ENCODE measurements at regions not wholly inside any gene's neighbourhood (a gene's known extent, or its start where the extent isn't known, plus 50 kb on each side); places are given as distances from the start of the nearest gene placed in this dataset.
"Not testable (repeated sequence)": the region's sequence is repeated elsewhere in the genome, so short reads cannot be mapped to it uniquely, and the experiment has no call there.

DNA sequence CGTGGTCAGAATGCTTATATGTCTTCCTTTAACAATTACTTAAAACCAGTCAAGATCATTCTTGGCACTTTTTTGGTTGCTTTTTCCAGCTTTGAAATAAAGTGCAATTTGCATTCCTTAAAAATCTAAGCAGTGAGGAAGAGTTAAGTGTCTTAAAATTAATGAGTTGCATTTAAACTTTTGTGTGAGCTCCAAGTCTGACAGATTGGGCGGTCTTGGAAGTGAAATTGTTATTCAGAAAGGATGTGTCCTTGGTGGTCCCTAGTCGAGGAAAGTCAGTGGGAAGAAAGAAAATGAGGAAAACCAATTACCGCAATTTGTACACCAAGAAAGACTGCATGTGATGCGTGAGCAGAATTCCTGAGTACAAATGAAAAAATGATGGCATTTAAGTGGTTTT is 132.5 kb downstream of the HHIPL2 start:
- DNase-seq: no peak

DNA sequence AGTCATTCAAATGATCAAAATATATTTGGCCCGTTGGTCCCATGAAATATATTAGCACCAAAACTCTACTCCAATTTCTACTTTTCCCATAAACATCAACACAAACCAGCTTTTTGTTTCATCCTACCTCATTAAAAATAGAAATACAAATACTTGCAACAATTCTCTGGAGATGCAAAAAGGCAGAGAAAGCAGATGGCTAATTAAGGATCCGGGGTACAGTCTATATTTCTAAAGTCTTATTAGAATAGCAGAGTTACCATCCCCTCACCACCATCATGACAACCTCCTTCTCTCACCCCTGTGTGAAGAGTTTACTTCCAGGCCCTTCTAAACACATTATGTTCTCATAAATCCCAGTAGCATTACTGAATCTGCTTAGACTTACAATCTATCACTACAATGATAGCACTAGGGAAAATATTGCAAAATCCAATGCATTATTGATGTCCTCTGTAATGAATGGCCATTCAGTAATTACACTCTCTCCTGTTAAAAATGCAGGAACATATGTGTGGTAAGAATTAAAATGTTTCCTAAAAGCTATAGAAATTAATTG is 133.8 kb downstream of the HHIPL2 start:
- no peak for DNase-seq

DNA sequence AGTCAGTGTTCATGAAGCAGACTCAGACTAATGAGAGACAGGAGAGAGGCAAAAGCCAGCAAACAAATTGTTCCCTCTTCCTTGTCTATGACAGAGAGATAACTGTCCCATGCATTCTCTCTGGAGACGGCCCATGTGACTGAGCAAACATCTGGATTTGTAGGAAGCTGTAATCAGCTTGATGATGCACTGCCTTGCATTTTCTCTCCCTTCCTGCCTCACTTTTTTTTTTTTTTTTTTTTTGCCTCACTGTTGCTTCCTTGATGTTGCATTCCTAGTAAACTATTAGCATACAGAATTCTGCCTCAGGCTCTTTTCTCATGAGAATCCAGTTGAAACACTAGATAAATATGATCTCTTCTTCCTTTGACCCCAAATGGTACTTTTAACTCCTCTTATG is 134.5 kb downstream of the HHIPL2 start:
- DNase-seq: no peak

DNA sequence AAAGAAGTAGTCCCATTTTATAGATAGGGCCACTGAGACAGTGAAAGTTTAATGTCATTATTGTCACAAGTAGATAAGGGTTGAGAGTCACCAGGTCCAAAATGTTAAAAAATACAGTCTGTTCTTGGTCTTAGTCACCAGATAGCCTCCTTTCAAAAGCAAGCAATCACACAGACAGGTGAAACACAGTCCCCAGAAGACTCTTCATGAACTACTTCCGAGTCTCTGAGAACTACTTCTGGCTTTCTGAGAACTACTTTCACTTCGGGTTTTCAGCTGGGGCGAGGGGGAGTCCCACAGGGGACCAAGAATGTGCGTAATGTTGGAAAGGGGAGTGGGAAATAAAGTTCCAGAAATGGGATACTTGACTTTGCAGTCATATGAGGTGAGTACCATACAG is 143.2 kb downstream of the HHIPL2 start:
- no peak for DNase-seq

- no peak for DNase-seq
Observed at GRCh38 chr1:222399197-222399596, 148.7 kb downstream of the HHIPL2 start.

- DNase-seq: no peak
Observed at GRCh38 chr1:222394224-222394623, 153.7 kb downstream of the HHIPL2 start.

- no peak for DNase-seq
Observed at GRCh38 chr1:222392556-222392955, 155.3 kb downstream of the HHIPL2 start.

DNA sequence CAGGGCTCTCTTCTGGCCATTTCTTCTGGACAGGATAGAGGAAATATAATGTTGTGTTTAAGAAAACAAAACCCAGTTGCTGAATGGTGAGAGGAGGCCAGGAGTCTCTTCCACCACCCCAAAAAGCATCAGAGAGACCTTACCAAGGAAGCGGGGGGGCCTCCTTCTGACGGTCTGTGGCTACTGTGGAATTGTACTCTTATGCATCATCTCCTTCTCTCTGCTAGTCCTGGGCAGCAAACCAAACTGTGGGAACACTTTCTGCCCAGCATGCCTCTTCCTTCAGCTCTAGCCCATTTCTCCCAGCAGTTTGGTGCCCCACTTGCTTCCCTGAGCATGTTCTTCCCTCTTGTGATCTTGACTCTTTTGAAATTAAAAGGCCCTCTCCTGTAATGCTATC is 157.7 kb downstream of the HHIPL2 start:
- no peak for DNase-seq

- DNase-seq: no peak
Observed at GRCh38 chr1:222387007-222387814, 160.7 kb downstream of the HHIPL2 start.

DNA sequence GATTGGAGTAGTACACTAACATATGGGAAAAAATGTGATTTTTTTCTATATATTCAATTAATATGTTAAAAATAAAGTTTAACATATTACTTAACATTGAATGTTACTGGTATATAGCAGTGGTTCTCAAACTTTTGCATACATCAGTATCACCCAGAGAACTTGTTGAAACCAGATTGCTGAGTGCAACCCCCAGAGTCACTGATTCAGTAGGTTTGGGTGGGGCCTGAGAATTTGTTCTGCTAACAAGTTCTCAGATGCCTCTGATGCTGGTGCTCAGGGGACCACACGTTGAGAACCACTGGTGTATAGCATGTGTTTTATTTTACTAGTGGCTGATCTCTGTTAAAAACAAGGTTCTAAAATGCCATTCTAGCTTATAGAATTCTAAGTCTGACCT is 161.9 kb downstream of the HHIPL2 start:
- DNase-seq: no peak

- DNase-seq: no peak
Observed at GRCh38 chr1:222385262-222385661, 162.6 kb downstream of the HHIPL2 start.

DNA sequence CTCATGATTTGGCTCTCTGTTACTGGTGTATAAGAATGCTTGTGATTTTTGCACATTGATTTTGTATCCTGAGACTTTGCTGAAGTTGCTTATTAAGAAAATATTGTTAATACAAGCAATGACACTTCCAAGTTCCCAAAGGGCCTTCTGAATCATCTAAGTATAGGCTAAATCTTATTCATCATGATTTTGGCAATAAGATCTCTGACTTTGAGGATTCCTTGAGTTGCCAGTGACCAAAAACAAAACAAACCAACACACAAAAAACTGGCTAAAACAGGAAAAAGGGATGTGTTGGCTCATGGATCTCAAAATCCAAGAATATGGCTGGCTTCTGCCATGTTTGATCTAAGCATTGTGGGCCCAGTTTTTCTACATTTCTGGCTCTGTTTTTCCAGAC is 163.4 kb downstream of the HHIPL2 start:
- DNase-seq: no peak

GRCh38 chr1:222382171-222382570 is 165.7 kb downstream of the HHIPL2 start:
- DNase-seq: no peak

GRCh38 chr1:222377428-222378088 is 170.3 kb downstream of the HHIPL2 start:
- DNase-seq: no peak

DNA sequence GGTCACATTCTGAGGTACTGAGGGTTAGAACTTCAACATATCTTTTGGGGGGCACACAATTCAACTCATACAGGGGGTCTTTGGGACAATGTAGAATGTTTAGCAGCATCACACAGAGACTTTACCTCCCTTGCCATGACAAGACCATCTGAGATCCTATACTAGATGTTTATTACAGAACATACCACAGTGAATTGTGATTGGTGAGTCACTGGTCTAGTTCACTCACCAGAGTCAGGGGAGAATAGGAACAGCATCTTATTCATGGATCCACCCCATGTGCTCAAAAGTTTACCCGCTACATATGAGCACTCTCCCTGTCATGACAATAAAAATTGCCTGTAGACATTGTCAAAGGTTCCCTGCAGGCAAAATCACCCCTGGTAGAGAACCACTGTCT is 171.1 kb downstream of the HHIPL2 start:
- not testable (repeated sequence) for DNase-seq

DNA sequence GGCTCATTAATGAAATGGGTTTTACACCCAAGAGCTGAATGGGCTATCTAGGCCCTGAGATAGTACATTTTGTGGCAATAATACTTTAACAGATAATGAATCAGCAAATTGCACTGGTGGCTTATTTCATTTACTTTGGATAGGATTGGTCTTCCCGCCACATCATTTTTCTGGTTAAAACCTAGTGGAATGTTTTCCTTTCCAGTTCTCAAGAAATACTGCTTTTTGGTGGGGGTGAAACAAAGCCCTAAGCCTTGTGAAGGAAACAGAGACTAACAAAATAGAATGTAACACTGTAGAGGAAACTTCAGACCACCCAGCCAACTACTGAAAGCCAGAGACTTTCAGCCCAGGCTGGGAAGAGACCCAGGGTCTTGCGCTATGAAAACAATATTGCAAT is 172.2 kb downstream of the HHIPL2 start:
- DNase-seq: no peak

GRCh38 chr1:222373831-222374602 is 173.9 kb downstream of the HHIPL2 start:
- no peak for DNase-seq

DNA sequence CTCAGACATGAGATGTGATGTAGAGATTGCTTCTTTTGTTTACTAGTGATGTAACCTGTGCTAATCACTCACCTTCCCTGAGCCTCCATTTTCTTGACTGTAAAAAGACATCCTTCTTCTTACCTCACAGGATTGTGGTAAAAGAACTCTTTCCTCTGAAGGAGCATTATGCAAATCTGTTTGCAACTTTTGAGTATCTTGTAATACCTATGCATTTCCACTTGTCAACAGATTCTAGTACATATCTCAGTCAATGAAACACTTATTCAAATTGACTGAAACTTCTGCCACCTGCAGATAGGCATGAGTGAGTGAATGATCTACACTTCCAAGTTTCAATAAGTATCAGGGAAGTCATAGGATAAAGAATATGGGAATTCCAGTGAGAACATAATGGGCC is 174.7 kb downstream of the HHIPL2 start:
- DNase-seq: no peak

DNA sequence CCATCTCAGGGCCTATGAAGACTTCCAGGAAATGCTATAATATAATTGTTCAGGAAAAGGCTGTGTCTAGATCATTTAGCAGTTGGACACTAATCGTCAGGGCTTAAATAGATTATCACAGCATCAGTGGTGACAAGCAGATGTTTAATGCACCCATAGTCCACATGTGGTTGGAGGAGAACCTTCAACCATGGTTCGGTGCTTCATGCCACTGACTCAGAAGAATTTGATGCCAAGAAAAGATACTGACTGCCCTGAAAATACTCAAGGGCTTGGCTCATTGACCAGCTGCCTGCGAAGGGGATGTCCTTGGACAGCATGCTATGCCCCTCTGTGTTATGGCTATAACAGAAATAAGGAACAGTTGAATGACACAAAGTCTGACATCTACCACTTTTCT is 175.7 kb downstream of the HHIPL2 start:
- DNase-seq: no peak

DNA sequence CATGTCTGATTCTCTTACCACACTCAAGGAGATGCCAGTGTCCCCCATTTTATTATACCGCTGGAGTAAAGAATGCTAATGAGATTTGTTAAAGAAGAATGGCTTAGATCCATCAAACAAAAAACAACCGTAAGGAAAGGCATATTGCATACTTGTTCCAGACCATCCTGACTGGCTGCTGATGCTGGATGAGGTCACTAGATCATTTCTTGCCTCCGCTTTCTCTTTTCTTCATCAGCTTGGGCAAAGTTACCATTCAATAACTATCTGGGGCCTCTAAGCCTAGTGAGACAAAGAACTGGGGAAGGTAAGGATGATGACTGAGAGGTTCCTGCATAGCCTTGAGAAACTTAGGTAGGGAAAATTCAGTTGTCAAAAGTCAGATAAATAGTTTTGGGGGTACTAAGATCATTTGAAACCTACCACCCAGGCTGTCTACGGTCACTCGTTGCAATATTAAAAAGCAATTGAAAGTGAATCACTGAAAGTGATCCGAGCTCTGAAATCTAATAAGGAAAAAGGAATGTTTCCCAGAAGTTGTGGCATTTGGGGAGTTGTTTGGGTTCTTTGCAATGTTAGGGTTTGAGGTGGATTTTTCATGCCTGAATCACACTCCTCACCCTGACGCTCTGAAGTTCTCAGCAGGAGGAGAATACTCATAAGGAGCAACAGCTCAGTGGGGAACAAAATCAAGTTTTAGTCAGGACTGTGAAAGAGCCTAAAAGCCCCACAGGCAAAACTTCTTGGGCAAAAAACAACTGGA is 176.8 kb downstream of the HHIPL2 start:
- DNase-seq: no peak

GRCh38 chr1:222370081-222370912 is 177.6 kb downstream of the HHIPL2 start:
- no peak for DNase-seq

GRCh38 chr1:222369148-222369547 is 178.8 kb downstream of the HHIPL2 start:
- DNase-seq: no peak

Measured in hematopoietic multipotent progenitor cell treated with erythropoietin and hydrocortisone succinate and interleukin-3 and kit ligand, for 8 days (in vitro differentiated cells).